ENCODE measurements at regions not wholly inside any gene's neighbourhood (a gene's known extent, or its start where the extent isn't known, plus 50 kb on each side); places are given as distances from the start of the nearest gene placed in this dataset.

- no peak for TF ChIP-seq EZH2 (IDR thresholded peaks at IDR 0.05)
- no peak for TF ChIP-seq POLR2AphosphoS5 (IDR thresholded peaks at IDR 0.05; ENCODE audit: borderline replicate concordance, low read depth, low read length)
These were observed 167.1 kb upstream of the OLFM3 start for GRCh38 chr1:102163799-102164198.

Data from SK-N-MC (cell line).